CD1c-positive myeloid dendritic cell (primary cell): ENCODE measurements at regions not wholly inside any gene's neighbourhood (a gene's known extent, or its start where the extent isn't known, plus 50 kb on each side); places are given as distances from the start of the nearest gene placed in this dataset.
"Not testable (repeated sequence)": the region's sequence is repeated elsewhere in the genome, so short reads cannot be mapped to it uniquely, and the experiment has no call there.

Source experiments
- DNase-seq: peaks from one replicate; pipeline ENCODE4 v3.0.0-alpha.2; 2016; ENCODE audit errors: extremely low spot score

- no peak for DNase-seq
Measured at GRCh38 chrX:35392232-35392631, 405.9 kb upstream of the MAGEB16 start.

GRCh38 chrX:35406386-35406785 lies 391.8 kb upstream of the MAGEB16 start:
- no peak for DNase-seq

GRCh38 chrX:35416782-35417181 lies 381.4 kb upstream of the MAGEB16 start:
- DNase-seq = no peak

DNA sequence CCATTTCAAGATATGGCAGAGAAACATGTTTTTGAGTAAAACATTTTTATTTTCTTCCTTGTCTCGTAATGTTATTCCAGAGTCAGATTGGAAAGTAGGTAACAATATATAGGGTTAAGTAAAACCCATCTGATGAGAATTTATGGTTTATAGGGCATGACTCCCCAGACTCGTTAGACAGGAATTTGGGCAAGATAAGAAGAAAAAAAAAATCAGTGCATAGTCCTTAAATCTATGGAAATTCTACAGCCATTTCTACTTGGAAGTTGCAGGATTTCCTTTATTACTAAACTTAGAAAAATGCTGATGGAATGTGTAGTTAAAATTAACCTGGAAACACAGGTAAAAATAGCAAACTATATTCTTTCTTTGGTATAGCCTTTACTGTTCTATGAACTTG lies 366.1 kb upstream of the MAGEB16 start:
- DNase-seq = no peak

GRCh38 chrX:35439034-35439660 lies 359.0 kb upstream of the MAGEB16 start:
- DNase-seq = no peak

DNA sequence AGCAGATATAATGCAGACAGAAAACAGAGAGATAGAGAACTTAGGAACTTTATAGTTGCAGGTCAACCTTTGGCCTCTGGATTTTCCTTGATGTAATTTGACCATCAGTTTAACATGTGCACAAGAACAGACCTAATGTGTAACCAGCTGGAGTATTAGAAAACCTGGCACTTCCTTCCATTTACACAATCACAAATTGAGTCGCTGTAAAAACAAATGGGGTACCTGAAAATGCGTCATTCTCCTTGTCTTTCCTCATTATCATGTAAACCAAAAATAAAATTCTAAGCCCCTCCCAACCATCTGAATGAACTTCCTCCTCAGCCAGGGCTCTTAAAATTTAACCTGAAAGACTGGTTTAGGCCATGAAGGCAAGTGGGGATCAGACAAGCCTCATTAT lies 358.4 kb upstream of the MAGEB16 start:
- no peak for DNase-seq

- no peak for DNase-seq
Measured at GRCh38 chrX:35442421-35442820, 355.7 kb upstream of the MAGEB16 start.

DNA sequence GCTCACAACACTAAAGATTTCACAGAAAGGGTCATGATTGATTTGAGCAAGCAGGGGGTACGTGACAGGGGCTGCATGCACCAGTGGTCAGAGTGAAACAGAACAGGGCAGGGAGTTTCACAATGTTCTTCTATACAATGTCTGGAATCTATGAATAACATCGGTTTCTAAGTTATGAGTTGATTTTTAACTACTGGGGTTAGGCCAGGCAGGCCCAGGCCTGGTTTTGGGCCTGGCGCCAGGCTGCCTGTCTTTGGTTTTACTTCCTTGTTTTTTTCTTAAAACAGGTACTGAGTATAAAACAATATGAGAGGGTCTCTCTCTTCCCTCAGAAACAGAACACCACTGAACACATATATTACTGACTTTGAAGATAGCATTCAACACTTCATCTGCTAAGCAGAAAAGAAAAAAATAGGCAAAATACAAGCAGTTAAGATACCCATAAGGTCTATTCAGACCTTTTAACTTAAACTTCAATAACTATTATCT lies 355.0 kb upstream of the MAGEB16 start:
- not testable (repeated sequence) for DNase-seq

GRCh38 chrX:35444671-35445355 lies 353.3 kb upstream of the MAGEB16 start:
- no peak for DNase-seq

DNA sequence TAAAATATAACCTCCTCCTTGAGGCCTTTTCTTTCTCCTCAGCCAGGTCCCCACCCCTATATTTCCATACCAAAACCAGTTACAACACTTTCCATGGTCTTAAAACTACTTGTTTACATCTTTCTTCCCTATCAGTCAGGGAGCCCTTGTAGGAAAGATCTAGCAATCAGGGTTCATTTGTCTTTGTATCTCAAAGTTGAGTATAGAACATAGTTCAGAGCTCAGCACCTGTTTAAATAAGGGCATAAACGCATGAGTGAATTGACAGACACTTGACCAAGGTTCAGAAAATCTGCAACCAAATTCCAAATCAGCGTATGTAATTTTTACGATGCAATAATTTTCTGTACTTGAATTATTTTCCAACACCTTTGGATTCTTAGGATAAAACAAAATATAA lies 352.2 kb upstream of the MAGEB16 start:
- DNase-seq = no peak

DNA sequence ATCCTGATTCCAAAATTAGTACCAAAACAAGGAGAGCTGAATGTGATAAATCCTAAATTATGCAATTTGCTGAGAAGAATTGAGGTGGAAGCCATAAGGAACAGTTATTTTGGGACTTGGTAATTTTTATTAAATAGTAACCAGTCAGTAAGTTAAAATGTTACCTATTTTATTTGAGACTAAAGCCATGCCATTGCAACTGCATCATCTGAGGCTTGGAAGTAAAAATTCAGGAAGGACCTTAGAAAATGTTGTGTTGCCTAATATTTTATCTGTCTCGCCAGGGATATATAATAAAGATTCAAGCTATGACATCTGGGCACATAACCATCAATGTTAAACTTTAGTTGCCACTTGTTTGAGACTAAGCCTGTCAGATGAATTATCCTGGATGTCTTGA lies 341.3 kb upstream of the MAGEB16 start:
- no peak for DNase-seq

GRCh38 chrX:35458142-35458541 lies 340.0 kb upstream of the MAGEB16 start:
- DNase-seq = no peak

DNA sequence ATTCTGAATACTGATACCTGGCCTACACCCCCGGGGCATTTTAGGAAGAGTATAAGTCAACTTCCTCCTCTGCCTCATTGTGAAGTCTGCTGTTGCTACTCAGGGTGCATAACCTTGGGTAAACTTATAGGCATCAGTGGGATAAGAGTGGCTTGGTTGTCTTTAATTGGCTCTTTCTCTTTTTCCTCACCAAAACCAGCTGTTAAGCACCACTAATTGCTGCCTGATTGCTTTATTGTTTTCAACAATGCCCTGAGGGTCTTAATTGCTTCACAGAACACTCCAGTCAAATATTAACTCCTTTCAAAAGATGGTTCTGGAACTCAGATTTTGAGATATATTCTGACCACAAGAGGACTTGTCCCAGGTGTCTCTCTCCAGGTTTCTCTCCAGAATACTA lies 337.0 kb upstream of the MAGEB16 start:
- no peak for DNase-seq

DNA sequence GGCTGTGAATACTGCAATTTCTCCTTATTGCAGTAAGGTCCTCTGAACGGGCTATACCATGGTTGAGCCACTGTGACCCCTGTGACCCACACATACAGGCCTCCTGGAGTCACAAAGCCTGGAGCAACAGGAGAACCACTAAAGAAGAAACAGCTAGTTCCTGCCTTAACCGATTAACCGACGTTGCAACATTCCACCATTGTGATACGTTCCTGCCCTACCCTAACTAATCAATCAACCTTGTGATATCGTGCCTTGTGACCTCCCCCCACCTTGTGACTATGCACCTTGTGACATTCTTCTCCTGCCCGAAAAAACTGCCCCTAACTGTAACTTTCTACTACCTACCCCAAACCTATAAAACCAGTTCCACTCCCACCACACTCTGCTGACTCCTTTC lies 301.5 kb upstream of the MAGEB16 start:
- DNase-seq = not testable (repeated sequence)

DNA sequence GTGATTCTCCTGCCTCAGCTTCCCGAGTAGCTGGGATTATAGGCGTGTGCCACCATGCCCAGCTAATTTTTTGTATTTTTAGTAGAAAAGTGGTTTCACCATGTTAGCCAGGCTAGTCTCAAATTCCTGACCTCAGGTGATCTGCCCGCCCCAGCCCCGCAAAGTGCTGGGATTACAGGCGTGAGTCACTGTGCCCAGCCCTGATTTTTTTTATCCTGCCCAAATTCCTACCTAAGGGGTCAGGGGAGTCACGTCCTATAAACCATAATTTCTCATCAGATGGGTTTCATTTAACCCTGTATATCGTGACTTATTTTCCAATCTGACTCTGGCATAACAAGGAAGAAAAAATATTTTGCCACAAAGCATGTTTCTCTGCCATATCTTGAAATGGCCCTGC lies 300.7 kb upstream of the MAGEB16 start:
- not testable (repeated sequence) for DNase-seq

DNA sequence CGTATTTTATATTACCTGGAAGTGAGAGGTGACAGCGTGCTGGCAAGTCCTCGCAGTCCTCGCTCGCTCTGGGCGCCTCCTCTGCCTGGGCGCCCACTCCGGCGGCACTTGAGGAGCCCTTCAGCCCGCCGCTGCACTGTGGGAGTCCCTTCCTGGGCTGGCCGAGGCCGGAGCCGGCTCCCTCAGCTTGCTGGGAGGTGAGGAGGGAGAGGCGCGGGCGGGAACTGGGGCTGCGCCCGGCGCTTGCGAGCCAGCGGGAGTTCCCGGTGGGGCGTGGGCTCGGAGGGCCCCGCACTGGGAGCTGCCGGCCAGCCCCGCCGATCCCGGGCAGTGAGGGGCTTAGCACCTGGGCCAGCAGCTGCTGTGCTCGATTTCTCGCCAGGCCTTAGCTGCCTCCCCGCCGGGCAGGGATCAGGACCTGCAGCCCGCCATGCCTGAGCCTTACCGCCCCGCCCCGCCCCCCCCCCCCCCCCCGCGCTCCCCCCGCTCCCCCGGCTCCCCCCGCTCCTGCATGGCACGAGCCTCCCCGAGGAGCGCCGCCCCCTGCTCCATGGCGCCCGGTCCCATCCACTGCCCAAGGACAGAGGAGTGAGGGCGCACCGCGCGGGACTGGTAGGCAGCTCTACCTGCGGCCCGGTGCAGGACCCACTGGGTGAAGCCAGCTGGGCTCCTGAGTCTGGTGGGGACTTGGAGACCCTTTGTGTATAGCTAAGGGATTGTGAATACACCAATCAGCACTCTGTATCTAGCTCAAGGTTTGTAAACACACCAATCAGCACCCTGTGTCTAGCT lies 298.9 kb upstream of the MAGEB16 start:
- no peak for DNase-seq

DNA sequence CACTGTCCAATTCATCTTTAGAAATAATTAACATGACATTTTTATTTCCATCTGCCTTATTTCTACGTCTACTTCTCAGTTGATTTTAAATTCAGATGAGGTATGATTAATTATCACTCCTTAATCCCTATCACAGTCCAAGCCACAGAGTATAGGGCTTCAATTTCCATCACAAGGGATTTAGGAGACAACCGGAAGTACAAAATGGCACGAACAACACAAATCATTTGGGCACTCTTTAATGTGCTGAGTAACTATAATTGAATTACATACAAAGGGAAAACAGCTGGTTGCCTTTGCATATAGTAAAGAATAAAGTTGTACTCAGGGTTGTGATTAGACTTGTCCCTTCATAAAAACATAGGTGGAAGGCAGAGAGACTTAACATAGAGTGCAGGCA lies 290.4 kb upstream of the MAGEB16 start:
- no peak for DNase-seq

DNA sequence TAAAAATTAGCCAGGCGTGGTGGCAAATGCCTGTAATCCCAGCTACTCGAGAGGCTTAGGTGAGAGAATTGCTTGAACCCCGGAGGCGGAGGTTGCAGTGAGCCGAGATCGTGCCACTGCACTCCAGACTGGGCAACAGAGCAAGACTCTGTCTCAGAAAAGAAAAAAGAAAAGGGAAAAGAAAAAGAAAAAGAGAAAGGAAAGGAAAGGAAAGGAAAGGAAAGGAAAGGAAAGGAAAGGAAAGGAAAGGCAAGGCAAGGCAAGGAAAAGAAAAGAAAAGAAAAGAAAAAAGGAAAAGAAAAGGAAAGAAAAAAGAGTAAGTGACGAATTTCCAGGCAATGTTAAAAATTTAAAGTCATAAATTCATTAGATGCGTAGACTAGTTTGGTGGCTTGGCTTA lies 250.1 kb upstream of the MAGEB16 start:
- not testable (repeated sequence) for DNase-seq

DNA sequence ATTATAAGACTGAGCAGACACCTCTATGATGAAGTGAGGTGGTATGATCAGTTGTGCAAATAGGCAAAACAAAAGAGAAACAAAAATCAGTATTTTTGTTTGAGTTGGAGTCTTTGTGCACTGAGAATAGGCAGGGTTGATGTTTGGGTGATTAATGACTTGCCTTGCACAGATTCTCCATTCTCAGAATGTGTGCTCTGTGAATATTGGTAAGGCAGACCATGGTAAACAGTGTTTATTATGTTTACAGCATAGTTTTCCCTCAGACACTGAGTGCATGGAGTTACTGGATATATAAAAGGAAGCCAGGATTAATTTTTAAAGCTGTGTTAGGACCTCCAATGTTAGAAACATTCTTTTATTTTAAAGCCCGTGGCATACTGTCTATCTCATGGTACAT lies 240.2 kb upstream of the MAGEB16 start:
- no peak for DNase-seq

DNA sequence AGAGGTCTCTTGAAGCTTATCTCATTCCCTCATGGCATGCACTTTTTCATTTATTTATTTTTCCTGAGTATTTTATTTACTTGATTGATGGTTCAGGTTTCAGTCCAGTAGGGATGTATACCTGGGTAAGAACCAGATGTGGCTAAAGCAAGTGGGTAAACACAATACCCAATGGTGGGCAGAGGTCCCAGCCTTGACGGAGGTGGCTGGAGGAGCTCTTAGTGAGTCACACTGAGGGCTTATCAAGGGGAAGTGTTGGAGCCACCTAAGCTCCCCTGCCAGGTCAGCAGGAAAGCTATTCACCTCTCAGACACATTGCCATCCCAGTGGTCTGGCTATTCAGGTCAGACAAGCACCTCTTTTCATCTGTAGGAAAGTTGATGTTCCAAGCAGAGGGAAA lies 236.2 kb upstream of the MAGEB16 start:
- DNase-seq = no peak

DNA sequence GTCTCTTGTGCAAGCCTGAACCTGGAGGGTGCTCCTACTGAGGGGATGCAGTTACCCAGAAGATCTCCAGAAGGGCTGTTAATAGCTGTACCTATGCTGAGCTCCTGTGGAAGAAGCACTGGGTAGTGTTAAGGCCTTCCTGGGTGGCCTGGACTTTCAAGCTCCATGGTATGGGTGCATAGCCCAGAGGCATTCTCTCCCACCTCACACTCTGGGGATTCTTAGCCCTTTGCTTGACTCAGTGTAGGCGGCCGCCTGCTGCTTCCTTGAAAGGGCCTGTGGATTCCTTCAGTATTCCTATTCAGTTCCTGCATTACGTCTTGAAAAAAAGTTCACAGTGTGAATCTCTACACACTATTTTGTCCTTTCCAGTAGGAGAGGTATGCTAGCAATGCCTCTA lies 235.7 kb upstream of the MAGEB16 start:
- DNase-seq = no peak

- no peak for DNase-seq
Measured at GRCh38 chrX:35590210-35590609, 207.9 kb upstream of the MAGEB16 start.

- DNase-seq = not testable (repeated sequence)
Measured at GRCh38 chrX:35611562-35611961, 186.6 kb upstream of the MAGEB16 start.
